Spleen (tissue), 7 donors: ENCODE measurements at regions not wholly inside any gene's neighbourhood (a gene's known extent, or its start where the extent isn't known, plus 50 kb on each side); places are given as distances from the start of the nearest gene placed in this dataset.

Source experiments
- POLR2A ChIP-seq, 3 donors: fragments of 450-650 bp; IDR thresholded peaks; one replicate each; pipeline ENCODE4 v1.5.1; 2017; ENCODE audit warnings: antibody characterized with exemption in 3 of 3, mild to moderate bottlenecking in 1 of 3
- POLR2AphosphoS5 ChIP-seq, 3 donors: sonication (generic); formaldehyde crosslinking; IDR thresholded peaks; one replicate each; pipeline ENCODE4 v1.5.1; 2017; ENCODE audit warnings: antibody characterized with exemption in 3 of 3
- TF ChIP-seq, protein P1 (sequence below), 11 experiments: fragments of 200-600 bp in 7 of 11; fragments of 450-650 bp in 4 of 11; sonication (generic) in 4 of 11; IDR thresholded peaks in 8 of 11; conservative IDR thresholded peaks in 3 of 11; 1 replicate in 7 of 11; 2 replicates in 4 of 11; pipeline versions ENCODE4 v1.4.0 to v1.8.0; 2016 to 2021; ENCODE audit warnings: antibody characterized with exemption in 11 of 11, inconsistent platforms in 4 of 11, mild to moderate bottlenecking in 1 of 11
- donor health status: DM: no; HTN: no; CAD: no; lungs with moderate emphysema.
- donor health status: DM: no; HTN: no; CAD: no.
- donor health status: DM: no; HTN: no; CAD: no.

- TF ChIP-seq POLR2AphosphoS5 (IDR thresholded peaks at IDR 0.05): no peak
- TF ChIP-seq, protein P1, sequence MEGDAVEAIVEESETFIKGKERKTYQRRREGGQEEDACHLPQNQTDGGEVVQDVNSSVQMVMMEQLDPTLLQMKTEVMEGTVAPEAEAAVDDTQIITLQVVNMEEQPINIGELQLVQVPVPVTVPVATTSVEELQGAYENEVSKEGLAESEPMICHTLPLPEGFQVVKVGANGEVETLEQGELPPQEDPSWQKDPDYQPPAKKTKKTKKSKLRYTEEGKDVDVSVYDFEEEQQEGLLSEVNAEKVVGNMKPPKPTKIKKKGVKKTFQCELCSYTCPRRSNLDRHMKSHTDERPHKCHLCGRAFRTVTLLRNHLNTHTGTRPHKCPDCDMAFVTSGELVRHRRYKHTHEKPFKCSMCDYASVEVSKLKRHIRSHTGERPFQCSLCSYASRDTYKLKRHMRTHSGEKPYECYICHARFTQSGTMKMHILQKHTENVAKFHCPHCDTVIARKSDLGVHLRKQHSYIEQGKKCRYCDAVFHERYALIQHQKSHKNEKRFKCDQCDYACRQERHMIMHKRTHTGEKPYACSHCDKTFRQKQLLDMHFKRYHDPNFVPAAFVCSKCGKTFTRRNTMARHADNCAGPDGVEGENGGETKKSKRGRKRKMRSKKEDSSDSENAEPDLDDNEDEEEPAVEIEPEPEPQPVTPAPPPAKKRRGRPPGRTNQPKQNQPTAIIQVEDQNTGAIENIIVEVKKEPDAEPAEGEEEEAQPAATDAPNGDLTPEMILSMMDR (IDR thresholded peaks at IDR 0.05 in 8 of 11, conservative IDR thresholded peaks at IDR 0.05 in 3 of 11): no peak
- no peak for TF ChIP-seq POLR2A (IDR thresholded peaks at IDR 0.05)
Observed at GRCh38 chr17:65366102-65366844, 195.2 kb downstream of the AXIN2 start.
